Liver (tissue), 3 donors: ENCODE measurements at regions not wholly inside any gene's neighbourhood (a gene's known extent, or its start where the extent isn't known, plus 50 kb on each side); places are given as distances from the start of the nearest gene placed in this dataset.

Experiments used
- ATF3 ChIP-seq: IDR thresholded peaks from 2 replicates; pipeline ENCODE4 v1.6.1; 2016; ENCODE audit warnings: antibody characterized with exemption
- CTCF ChIP-seq: fragments of 150-350 bp; IDR thresholded peaks from 2 replicates; pipeline ENCODE4 v1.5.1; 2017; ENCODE audit warnings: improper control_type of control experiment, low read depth, low read length; ENCODE audit not compliant: missing input control
- HNF4G ChIP-seq: IDR thresholded peaks from 2 replicates; pipeline ENCODE4 v1.6.1; 2016; ENCODE audit warnings: antibody characterized with exemption
- JUND ChIP-seq, 2 donors: IDR thresholded peaks; 2 replicates each; pipeline ENCODE4 v1.6.1; 2016; ENCODE audit warnings: antibody characterized with exemption in 2 of 2
- RAD21 ChIP-seq, 2 donors: IDR thresholded peaks; 2 replicates each; pipeline ENCODE4 v1.6.1; 2016; ENCODE audit warnings: antibody characterized with exemption in 2 of 2, mild to moderate bottlenecking in 2 of 2
- REST ChIP-seq: IDR thresholded peaks from 2 replicates; pipeline ENCODE4 v1.6.1; 2016; ENCODE audit warnings: antibody characterized with exemption, mild to moderate bottlenecking
- TAF1 ChIP-seq: conservative IDR thresholded peaks from 2 replicates; pipeline ENCODE4 v1.6.1; 2016; ENCODE audit warnings: antibody characterized with exemption, mild to moderate bottlenecking
- YY1 ChIP-seq: IDR thresholded peaks from 2 replicates; pipeline ENCODE4 v1.6.1; 2016; ENCODE audit warnings: antibody characterized with exemption, mild to moderate bottlenecking
- donor health status: healthy.
- donor health status: healthy.

- no peak for TF ChIP-seq CTCF
- TF ChIP-seq HNF4G = no peak
- TF ChIP-seq RAD21 (IDR thresholded peaks at IDR 0.05) = no peak
- no peak for TF ChIP-seq ATF3
- TF ChIP-seq REST = no peak
- TF ChIP-seq YY1 = no peak
- no peak for TF ChIP-seq TAF1
- no peak for TF ChIP-seq JUND (IDR thresholded peaks at IDR 0.05)
Observed at GRCh38 chr7:121474301-121474673, 78.2 kb upstream of the FAM3C start.
